ENCODE measurements at regions not wholly inside any gene's neighbourhood (a gene's known extent, or its start where the extent isn't known, plus 50 kb on each side); places are given as distances from the start of the nearest gene placed in this dataset.

DNA sequence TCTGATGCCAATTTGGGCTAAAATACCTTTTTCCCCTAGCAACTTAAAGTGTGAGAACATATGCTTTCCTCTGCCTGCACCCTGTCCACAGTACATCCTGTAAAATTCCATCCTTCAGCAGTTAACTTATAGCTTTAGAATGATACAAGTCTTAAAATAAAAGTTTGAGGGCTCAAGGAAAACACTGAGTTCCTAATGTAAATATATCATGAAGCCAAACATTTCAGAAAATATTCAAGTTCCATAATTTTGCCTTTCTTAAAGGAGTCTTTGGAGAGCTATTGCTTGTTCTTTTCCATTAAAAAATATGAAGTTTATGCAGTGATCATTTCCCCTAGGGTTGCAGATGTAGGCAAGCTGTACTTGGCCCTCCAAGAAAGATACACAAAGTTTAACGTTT lies 303.8 kb downstream of the COL12A1 start:
- Histone ChIP-seq H3K36me3 (no peaks in the 10 kb centered on the region), H3K27ac (no peak overlapping the region), H3K4me3 (no peak overlapping the region), H3K27me3 (no peaks in the 10 kb centered on the region), H3K4me1 (no peaks in the 10 kb centered on the region), H3K9me3 (no peaks in the 10 kb centered on the region)
- in situ Hi-C loops (cut with MboI; ENCODE audit: low sequenced_read_pairs in 4 of 4), result no loop called here
- TF ChIP-seq, protein P1, sequence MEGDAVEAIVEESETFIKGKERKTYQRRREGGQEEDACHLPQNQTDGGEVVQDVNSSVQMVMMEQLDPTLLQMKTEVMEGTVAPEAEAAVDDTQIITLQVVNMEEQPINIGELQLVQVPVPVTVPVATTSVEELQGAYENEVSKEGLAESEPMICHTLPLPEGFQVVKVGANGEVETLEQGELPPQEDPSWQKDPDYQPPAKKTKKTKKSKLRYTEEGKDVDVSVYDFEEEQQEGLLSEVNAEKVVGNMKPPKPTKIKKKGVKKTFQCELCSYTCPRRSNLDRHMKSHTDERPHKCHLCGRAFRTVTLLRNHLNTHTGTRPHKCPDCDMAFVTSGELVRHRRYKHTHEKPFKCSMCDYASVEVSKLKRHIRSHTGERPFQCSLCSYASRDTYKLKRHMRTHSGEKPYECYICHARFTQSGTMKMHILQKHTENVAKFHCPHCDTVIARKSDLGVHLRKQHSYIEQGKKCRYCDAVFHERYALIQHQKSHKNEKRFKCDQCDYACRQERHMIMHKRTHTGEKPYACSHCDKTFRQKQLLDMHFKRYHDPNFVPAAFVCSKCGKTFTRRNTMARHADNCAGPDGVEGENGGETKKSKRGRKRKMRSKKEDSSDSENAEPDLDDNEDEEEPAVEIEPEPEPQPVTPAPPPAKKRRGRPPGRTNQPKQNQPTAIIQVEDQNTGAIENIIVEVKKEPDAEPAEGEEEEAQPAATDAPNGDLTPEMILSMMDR (IDR thresholded peaks at IDR 0.05 in 4 of 5, conservative IDR thresholded peaks at IDR 0.05 in 1 of 5), result no peak
- no peak for TF ChIP-seq POLR2A (IDR thresholded peaks at IDR 0.05)
- no peak for ATAC-seq
- DNase-seq, result no peak
- intact Hi-C loops (cut with DNase I; ENCODE audit: low total_unique reads), result no loop called here

DNA sequence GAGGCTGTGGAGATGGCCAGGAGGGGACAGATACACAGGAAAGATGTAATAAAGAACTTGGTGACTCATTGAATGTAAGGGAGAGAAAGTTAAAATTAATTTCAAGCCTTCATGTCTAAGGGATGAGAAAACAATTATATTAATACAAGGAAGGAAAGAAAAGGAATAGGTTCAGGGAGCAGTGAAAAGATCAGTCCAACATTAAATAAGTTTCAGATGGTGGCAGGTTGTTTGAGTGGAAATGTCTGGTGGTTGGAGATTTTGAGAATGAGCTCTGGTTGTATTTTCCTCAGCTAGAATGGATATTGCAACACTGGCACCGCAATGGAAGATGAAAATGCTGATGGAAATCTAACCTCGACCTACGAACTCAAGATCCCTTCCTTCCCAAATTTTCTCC lies 304.3 kb downstream of the COL12A1 start:
- Histone ChIP-seq H3K27me3 (no peaks in the 10 kb centered on the region), H3K27ac (no peak overlapping the region), H3K4me1 (no peaks in the 10 kb centered on the region), H3K9me3 (no peaks in the 10 kb centered on the region), H3K4me3 (no peak overlapping the region), H3K36me3 (no peaks in the 10 kb centered on the region)
- DNase-seq, result no peak
- intact Hi-C loops (cut with DNase I; ENCODE audit: low total_unique reads), result no loop called here
- TF ChIP-seq POLR2A (IDR thresholded peaks at IDR 0.05), result no peak
- TF ChIP-seq, protein P1 (IDR thresholded peaks at IDR 0.05 in 4 of 5, conservative IDR thresholded peaks at IDR 0.05 in 1 of 5), result no peak
- in situ Hi-C loops (cut with MboI; ENCODE audit: low sequenced_read_pairs in 4 of 4), result no loop called here
- ATAC-seq, result no peak

DNA sequence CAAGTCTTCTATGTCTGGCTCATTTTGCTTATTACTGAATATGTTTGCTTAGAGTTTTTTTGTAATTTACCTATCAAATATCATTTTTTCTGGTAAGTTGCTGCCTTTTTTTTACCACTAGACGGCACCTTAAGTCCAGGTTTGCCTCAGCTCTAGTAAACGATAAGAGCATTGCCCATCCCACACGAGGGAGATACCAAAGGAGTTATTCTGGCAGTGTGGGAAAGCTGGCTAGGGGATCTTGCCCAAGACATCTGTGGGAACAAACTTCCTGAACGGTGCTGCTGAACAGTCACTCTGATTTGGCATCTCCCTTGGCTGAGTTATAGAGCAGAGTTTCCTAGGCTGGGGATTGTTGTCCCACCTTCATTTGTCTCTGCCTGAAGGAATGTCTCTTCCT lies 306.4 kb downstream of the COL12A1 start:
- Histone ChIP-seq H3K9me3 (no peaks in the 10 kb centered on the region), H3K27me3 (no peaks in the 10 kb centered on the region), H3K4me1 (no peaks in the 10 kb centered on the region), H3K36me3 (no peaks in the 10 kb centered on the region), H3K27ac (no peak overlapping the region), H3K4me3 (no peak overlapping the region)
- TF ChIP-seq POLR2A (IDR thresholded peaks at IDR 0.05), result no peak
- TF ChIP-seq, protein P1 (IDR thresholded peaks at IDR 0.05 in 4 of 5, conservative IDR thresholded peaks at IDR 0.05 in 1 of 5), result no peak
- intact Hi-C loops (cut with DNase I; ENCODE audit: low total_unique reads), result no loop called here
- ATAC-seq (no peak), DNase-seq (no peak)
- in situ Hi-C loops (cut with MboI; ENCODE audit: low sequenced_read_pairs in 4 of 4), result no loop called here

DNA sequence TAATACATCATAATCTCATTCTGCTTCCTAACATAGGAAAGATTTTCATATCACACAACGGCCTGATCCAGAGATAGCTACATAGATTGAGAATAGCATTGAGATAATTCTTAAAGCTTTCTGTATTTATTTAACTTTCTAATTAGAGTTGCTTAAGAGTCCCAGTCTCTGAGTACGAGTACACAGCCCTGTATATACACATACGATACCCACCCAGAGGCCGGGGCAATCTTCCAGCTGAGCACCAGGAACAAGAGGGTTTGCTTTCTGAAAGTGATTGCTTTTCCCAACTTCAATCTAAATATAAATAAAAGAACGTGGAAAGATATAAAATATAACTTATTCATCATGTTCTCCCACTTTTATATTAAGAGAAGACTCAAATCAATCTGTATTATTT lies 313.8 kb downstream of the COL12A1 start:
- H3K27me3 ChIP-seq, result no peaks in the 10 kb centered on the region
- peak overlapping the region in 2 of 4 donors; percentile 24 to 36 for H3K27ac ChIP-seq
- ATAC-seq (no peak), DNase-seq (no peak)
- H3K36me3 ChIP-seq, result no peaks in the 10 kb centered on the region
- H3K9me3 ChIP-seq, result no peaks in the 10 kb centered on the region
- H3K4me1 ChIP-seq, result no peaks in the 10 kb centered on the region
- TF ChIP-seq, protein P1 (IDR thresholded peaks at IDR 0.05 in 4 of 5, conservative IDR thresholded peaks at IDR 0.05 in 1 of 5), result no peak
- no peak for TF ChIP-seq POLR2A (IDR thresholded peaks at IDR 0.05)
- in situ Hi-C loops (cut with MboI; ENCODE audit: low sequenced_read_pairs in 4 of 4) (no loop called here), intact Hi-C loops (cut with DNase I; ENCODE audit: low total_unique reads) (no loop called here)
- no peak overlapping the region for H3K4me3 ChIP-seq

DNA sequence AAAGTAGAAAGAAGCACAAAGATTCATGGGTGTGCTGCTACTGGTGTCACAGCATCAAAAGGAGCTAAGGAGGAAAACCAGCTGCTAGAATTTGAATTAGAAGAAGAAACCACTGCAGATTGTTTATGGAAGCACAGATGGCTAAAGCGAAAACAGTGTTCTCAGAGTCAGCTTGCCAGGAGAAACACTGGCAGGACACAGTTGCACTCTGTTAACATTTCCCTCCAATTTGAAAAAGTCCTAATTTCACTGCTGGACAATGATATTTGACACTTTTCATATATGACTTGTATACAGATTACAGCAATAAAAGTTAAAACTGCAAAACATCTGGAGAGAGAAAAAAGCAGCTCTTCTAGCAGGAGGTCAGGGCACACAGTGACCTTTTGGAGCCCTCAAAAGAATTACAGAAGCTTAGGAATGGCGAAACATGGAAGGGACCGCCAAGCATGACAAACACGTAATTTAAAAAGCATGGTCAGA lies 314.5 kb downstream of the COL12A1 start:
- Histone ChIP-seq H3K27ac (peak overlapping the region in 2 of 4 donors; percentile 36 to 37), H3K9me3 (no peaks in the 10 kb centered on the region), H3K36me3 (no peaks in the 10 kb centered on the region), H3K4me1 (no peaks in the 10 kb centered on the region), H3K27me3 (no peaks in the 10 kb centered on the region), H3K4me3 (no peak overlapping the region)
- DNase-seq, result peak; percentile 10 to 45
- intact Hi-C loops (cut with DNase I; ENCODE audit: low total_unique reads) (no loop called here), in situ Hi-C loops (cut with MboI; ENCODE audit: low sequenced_read_pairs in 4 of 4) (no loop called here)
- peak; percentile 75 to 85 for ATAC-seq
- no peak for TF ChIP-seq POLR2A (IDR thresholded peaks at IDR 0.05)
- TF ChIP-seq, protein P1 (IDR thresholded peaks at IDR 0.05 in 4 of 5, conservative IDR thresholded peaks at IDR 0.05 in 1 of 5), result no peak
